OCI-LY1 (cell line): ENCODE measurements at regions not wholly inside any gene's neighbourhood (a gene's known extent, or its start where the extent isn't known, plus 50 kb on each side); places are given as distances from the start of the nearest gene placed in this dataset.

Source experiments
- H2AFZ ChIP-seq: fragments of 200-600 bp; sonication (generic), shearing (Covaris generic); 2 replicates; pipeline ENCODE4 v1.6.0; 2014; ENCODE audit warnings: antibody characterized with exemption, mild to moderate bottlenecking, low read length
- H3F3A ChIP-seq: fragments of 200-600 bp; sonication (generic), shearing (Covaris generic); 2 replicates; pipeline ENCODE4 v1.6.0; 2014; ENCODE audit warnings: mild to moderate bottlenecking, antibody characterized with exemption, low read length, moderate library complexity; ENCODE audit not compliant: insufficient read depth
- H3K27ac ChIP-seq: fragments of 200-600 bp; sonication (generic); 2 replicates; pipeline ENCODE4 v1.5.1; 2014; ENCODE audit warnings: low read length, mixed run types, mild to moderate bottlenecking, low read depth; ENCODE audit not compliant: poor library complexity, severe bottlenecking
- H3K27me3 ChIP-seq: fragments of 200-600 bp; sonication (generic); 2 replicates; pipeline ENCODE4 v1.6.0; 2014; ENCODE audit warnings: antibody characterized with exemption, mild to moderate bottlenecking, low read length, moderate library complexity; ENCODE audit not compliant: insufficient read depth
- H3K36me3 ChIP-seq: fragments of 200-600 bp; sonication (generic); 2 replicates; pipeline ENCODE4 v1.6.1; 2014; ENCODE audit warnings: mild to moderate bottlenecking, antibody characterized with exemption, low read length, moderate library complexity, mixed read lengths; ENCODE audit not compliant: insufficient read depth
- H3K4me1 ChIP-seq: fragments of 200-600 bp; sonication (generic); 2 replicates; pipeline ENCODE4 v1.5.1; 2014; ENCODE audit warnings: mild to moderate bottlenecking, low read length, moderate library complexity; ENCODE audit not compliant: insufficient read depth, severe bottlenecking
- H3K4me2 ChIP-seq: fragments of 200-600 bp; sonication (generic), shearing (Covaris generic); 2 replicates; pipeline ENCODE4 v1.6.1; 2014; ENCODE audit warnings: low read length
- H3K4me3 ChIP-seq: fragments of 200-600 bp; sonication (generic); 2 replicates; pipeline ENCODE4 v1.5.1; 2014; ENCODE audit warnings: low read length, low read depth, mild to moderate bottlenecking, mixed read lengths; ENCODE audit not compliant: poor library complexity, severe bottlenecking
- H3K79me2 ChIP-seq: fragments of 200-600 bp; shearing (Covaris generic); 2 replicates; pipeline ENCODE4 v1.6.1; 2016; ENCODE audit warnings: mixed run types, low read length, mixed read lengths; ENCODE audit not compliant: insufficient read depth
- H3K9ac ChIP-seq: fragments of 200-600 bp; sonication (generic), shearing (Covaris generic); 2 replicates; pipeline ENCODE4 v1.6.1; 2014; ENCODE audit warnings: mild to moderate bottlenecking, low read length, mixed read lengths
- H3K9me2 ChIP-seq: fragments of 200-600 bp; sonication (generic), shearing (Covaris generic); 2 replicates; pipeline ENCODE4 v1.6.1; 2014; ENCODE audit warnings: low read depth, mild to moderate bottlenecking, low read length, mixed read lengths
- H3K9me3 ChIP-seq: fragments of 200-600 bp; shearing (Covaris generic); 2 replicates; pipeline ENCODE4 v1.6.1; 2014; ENCODE audit warnings: low read length, mixed read lengths
- H4K20me1 ChIP-seq: fragments of 200-600 bp; sonication (generic), shearing (Covaris generic); 2 replicates; pipeline ENCODE4 v1.6.0; 2016; ENCODE audit warnings: mild to moderate bottlenecking, low read length; ENCODE audit not compliant: insufficient read depth
- EZH2 ChIP-seq: fragments of 200-600 bp; sonication (generic), shearing (Covaris generic); IDR thresholded peaks from 2 replicates; pipeline ENCODE4 v1.8.0; 2017; ENCODE audit warnings: borderline replicate concordance, mixed run types, mild to moderate bottlenecking, antibody characterized with exemption, low read length, moderate library complexity, mixed read lengths
- TF ChIP-seq, protein P1 (sequence below): fragments of 200-600 bp; sonication (generic), shearing (Covaris generic); IDR thresholded peaks from 2 replicates; pipeline ENCODE4 v1.5.1; 2017; ENCODE audit warnings: mild to moderate bottlenecking, antibody characterized with exemption, low read length, moderate library complexity, mixed read lengths

DNA sequence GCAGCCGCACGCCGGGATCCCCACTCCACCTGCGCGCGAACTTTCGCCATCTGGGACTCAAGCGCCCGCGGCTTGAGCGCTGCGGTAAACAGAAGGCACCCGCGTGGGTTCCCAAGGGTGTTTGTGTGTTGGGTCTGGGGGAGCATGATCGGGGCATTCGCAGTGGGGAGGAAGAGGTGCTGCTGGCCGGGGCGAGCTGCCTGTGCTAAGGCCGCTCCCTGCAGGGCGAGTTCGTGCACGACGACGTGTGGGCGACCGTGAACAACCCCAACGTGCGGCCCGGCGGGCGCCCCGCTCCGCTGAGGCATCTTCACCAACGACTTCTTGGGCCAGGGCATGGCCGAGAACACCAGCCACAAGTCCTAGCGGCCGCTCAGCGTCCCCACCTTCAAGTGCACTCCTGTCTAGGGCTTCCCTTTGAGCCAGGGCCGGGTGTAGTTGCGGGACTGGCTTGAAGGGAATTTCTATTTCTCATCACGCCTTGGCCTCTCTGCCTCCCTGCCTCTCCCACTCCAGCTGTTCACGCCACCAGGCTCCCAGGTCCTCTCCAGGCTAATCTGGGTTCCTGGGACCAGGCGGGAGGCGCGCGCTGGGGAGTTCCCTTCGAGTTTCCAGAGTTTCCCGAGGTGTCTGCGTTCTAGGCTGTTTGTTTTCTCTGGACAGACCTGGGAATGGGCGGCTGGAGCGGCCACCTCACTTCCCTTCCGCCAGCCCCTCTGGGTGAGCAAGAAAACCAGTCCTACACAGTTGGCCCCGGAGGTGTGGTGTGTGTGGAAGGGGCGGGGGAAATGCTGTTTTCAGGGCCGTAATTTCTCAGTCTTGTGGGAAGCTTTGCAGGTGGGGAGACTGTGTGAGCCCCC lies 417.8 kb upstream of the TMTC1 start:
- no peaks in the 10 kb centered on the region for H3K27me3 ChIP-seq
- H3K4me3 ChIP-seq = no peak overlapping the region
- no peaks in the 10 kb centered on the region for H3K79me2 ChIP-seq
- no peaks in the 10 kb centered on the region for H3K4me1 ChIP-seq
- no peaks in the 10 kb centered on the region for H3F3A ChIP-seq
- no peaks in the 10 kb centered on the region for H3K36me3 ChIP-seq
- no peak overlapping the region for H3K9ac ChIP-seq
- H2AFZ ChIP-seq = no peak overlapping the region
- TF ChIP-seq, protein P1, sequence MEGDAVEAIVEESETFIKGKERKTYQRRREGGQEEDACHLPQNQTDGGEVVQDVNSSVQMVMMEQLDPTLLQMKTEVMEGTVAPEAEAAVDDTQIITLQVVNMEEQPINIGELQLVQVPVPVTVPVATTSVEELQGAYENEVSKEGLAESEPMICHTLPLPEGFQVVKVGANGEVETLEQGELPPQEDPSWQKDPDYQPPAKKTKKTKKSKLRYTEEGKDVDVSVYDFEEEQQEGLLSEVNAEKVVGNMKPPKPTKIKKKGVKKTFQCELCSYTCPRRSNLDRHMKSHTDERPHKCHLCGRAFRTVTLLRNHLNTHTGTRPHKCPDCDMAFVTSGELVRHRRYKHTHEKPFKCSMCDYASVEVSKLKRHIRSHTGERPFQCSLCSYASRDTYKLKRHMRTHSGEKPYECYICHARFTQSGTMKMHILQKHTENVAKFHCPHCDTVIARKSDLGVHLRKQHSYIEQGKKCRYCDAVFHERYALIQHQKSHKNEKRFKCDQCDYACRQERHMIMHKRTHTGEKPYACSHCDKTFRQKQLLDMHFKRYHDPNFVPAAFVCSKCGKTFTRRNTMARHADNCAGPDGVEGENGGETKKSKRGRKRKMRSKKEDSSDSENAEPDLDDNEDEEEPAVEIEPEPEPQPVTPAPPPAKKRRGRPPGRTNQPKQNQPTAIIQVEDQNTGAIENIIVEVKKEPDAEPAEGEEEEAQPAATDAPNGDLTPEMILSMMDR = no peak
- no peaks in the 10 kb centered on the region for H3K9me2 ChIP-seq
- no peaks in the 10 kb centered on the region for H3K9me3 ChIP-seq
- H4K20me1 ChIP-seq = no peaks in the 10 kb centered on the region
- H3K4me2 ChIP-seq = no peak overlapping the region
- no peak overlapping the region for H3K27ac ChIP-seq

DNA sequence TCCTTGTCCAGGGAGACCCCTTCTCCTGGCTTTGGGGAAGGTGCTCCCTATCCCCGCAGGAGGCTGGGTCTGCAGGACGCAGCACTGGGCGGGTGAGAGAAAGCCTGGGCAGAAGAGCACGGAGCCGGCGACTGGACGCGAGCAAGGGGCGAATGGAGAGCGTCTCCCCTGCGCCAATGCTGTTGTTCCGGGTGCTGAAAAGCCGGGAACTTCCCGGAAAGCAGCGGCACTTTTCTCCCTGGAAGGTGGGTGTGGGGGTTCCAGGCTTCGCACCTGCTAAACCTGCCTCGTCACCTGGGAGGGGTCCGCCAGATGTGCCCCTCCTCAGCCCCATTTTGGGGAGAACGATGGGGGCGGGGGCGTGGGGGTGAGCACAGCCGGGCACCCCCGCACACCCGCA lies 417.1 kb upstream of the TMTC1 start:
- Histone ChIP-seq H3K4me1 (no peaks in the 10 kb centered on the region), H3K9me2 (no peaks in the 10 kb centered on the region), H3K27me3 (no peaks in the 10 kb centered on the region), H3F3A (no peaks in the 10 kb centered on the region), H3K4me3 (no peak overlapping the region), H2AFZ (no peak overlapping the region), H3K9me3 (no peaks in the 10 kb centered on the region), H3K27ac (no peak overlapping the region), H3K79me2 (no peaks in the 10 kb centered on the region), H3K9ac (no peak overlapping the region), H3K36me3 (no peaks in the 10 kb centered on the region), H4K20me1 (no peaks in the 10 kb centered on the region), H3K4me2 (no peak overlapping the region)
- TF ChIP-seq EZH2 = no peak
- TF ChIP-seq, protein P1 = no peak

DNA sequence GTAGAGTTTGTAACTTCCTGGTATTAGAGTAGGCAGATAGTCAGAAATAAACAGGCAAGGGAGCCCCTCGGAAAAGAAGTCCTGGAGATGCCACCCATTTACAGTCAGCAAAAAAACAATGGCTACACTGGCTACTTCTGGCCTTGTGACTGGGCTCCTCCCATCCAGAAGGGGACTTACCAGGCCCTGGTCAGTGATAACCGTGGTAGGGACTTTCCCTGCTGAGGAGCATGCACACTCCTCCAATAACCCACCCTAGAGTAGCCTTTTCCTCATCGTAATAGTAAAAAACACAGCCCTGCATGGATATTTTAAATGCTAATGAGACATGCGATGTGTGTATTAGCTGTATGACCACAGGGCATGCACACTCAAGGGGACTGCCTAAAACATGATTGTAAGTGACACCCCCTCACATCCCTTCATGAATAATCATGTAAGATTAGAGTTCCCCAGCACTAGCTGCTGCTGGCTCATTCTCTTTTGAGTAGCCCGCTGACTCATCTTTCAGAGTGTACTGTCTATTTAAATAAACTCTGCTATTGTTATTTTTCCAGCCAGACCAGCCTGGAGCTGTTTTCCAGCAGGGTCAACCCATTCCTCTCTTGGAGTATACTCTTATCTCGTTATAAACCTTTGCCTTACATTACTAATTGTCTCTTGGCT lies 413.8 kb upstream of the TMTC1 start:
- no peaks in the 10 kb centered on the region for H3K27me3 ChIP-seq
- no peaks in the 10 kb centered on the region for H3F3A ChIP-seq
- no peaks in the 10 kb centered on the region for H4K20me1 ChIP-seq
- H3K36me3 ChIP-seq = no peaks in the 10 kb centered on the region
- H3K9me3 ChIP-seq = no peaks in the 10 kb centered on the region
- TF ChIP-seq, protein P1 = no peak
- no peak for TF ChIP-seq EZH2
- no peak overlapping the region for H3K4me2 ChIP-seq
- no peak overlapping the region for H2AFZ ChIP-seq
- no peak overlapping the region for H3K4me3 ChIP-seq
- no peaks in the 10 kb centered on the region for H3K4me1 ChIP-seq
- no peaks in the 10 kb centered on the region for H3K9me2 ChIP-seq
- no peaks in the 10 kb centered on the region for H3K79me2 ChIP-seq
- no peak overlapping the region for H3K9ac ChIP-seq
- no peak overlapping the region for H3K27ac ChIP-seq
